GM18951 (cell line): ENCODE measurements at regions not wholly inside any gene's neighbourhood (a gene's known extent, or its start where the extent isn't known, plus 50 kb on each side); places are given as distances from the start of the nearest gene placed in this dataset.

Source experiments
- POLR2A ChIP-seq: IDR thresholded peaks from 4 replicates; pipeline ENCODE4 v1.6.1; 2011; ENCODE audit warnings: mild to moderate bottlenecking; ENCODE audit not compliant: insufficient read length, insufficient read depth; ENCODE audit errors: extremely low read depth
- in situ Hi-C: fragments of 300-500 bp; cut with MboI; formaldehyde crosslinking; loops from one replicate; pipeline ENCODE4 v1.12.0; 2022; ENCODE audit warnings: low sequenced_read_pairs, mixed read lengths, inconsistent platforms; ENCODE audit not compliant: unreplicated experiment

- in situ Hi-C loops = no loop called here
- TF ChIP-seq POLR2A = no peak
Observed at GRCh38 chr20:61054411-61054810, 197.7 kb upstream of the CDH4 start.

DNA sequence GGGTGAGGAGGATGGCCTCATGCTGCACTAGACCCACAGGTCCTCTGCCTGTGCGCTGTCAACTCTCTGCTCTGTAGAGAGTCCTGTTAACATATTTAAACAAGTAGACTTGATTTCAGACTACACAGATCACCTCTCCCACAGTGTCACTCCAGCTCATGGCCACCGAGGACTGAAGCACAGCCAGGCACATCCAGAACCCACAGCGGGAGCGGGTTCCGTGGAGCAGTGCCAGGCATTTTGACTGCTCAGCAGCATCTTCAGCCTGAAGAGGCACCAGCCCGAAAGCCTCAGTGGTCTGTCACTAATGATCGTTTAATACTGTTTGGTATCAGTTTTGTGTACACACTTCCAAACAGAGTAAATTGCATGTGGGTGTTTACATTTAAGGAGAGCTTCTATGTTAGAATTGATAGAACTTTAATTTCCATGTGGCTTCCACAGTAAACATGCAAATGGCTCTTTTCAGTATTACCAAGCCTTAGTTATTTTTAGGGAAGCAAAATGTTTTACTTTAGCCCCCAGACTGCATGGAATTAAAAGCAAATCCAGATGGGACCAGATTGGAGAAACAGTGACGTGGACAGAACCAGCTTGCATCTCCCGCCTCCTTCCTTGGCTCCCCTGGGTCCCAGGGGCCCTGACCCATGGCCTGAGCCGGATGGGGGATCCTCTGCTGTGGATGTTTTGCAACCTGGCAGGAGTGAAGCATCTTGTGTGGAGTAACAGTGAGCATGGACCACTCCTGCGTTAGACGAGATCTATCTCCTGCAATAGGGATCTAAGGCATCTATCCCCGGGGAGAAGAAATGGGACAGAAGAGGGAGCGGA lies 196.7 kb upstream of the CDH4 start:
- TF ChIP-seq POLR2A = no peak
- in situ Hi-C loops = no loop called here

GRCh38 chr20:61056116-61056515 lies 195.9 kb upstream of the CDH4 start:
- TF ChIP-seq POLR2A = no peak
- in situ Hi-C loops = no loop called here

GRCh38 chr20:61056627-61057442 lies 195.2 kb upstream of the CDH4 start:
- no peak for TF ChIP-seq POLR2A
- in situ Hi-C loops = no loop called here

GRCh38 chr20:61057443-61058121 lies 194.5 kb upstream of the CDH4 start:
- in situ Hi-C loops = no loop called here
- TF ChIP-seq POLR2A = no peak

DNA sequence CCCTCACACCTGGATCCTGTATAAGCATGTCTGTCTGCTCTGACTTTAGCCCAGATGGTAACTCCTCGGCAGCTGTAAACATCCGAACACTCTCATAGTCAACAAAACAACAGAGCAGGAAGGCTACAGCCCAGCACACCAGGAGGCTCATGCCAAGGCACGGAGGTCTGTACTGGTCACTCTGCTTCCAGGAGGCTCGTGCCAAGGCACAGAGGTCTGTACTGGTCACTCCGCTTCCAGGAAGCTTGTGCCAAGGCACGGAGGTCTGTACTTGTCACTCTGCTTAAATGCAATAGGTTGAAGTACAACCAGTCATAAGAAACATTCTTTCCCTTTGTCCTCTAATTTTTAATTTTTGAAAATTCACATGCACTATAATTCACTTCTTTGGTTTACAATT lies 190.1 kb upstream of the CDH4 start:
- in situ Hi-C loops = no loop called here
- no peak for TF ChIP-seq POLR2A

DNA sequence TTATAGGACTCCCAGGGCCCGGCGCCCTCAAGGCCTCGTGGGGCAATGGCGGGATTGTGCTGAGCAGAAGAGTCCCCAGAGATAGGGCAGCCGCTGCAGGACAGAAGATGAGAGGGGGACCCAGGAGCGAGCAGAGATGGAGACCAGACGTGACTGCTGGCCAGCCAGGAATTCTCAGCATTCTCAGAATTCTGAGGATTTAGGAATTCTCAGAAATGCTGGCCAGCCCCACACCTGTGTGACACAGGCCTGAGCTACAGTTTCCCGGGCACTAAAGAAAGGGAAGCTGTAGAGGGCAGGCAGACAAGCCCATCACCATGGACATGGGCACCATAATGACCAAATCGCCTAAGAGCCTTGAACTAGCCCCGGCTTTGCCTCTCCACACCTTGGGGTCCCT lies 186.2 kb upstream of the CDH4 start:
- in situ Hi-C loops = no loop called here
- TF ChIP-seq POLR2A = no peak

DNA sequence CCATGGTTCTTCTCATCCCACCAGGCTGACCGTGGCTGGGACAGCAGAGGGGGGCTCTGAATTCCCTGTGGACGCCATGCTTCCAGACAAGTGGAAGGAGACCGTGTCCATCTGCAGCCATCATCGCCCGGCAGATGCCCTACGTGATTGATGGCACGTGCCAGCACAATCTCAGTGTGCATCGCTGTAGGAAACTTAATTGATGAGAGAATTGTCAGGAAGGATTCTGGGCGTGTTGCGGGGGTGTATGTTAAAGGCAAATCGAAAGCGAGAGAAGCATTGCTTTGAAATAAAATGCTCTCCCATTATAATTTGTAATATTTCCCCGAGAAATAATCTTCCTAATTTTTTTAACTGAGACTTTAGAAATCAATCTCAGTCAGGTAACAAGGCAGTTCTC lies 185.5 kb upstream of the CDH4 start:
- TF ChIP-seq POLR2A = no peak
- in situ Hi-C loops = no loop called here

DNA sequence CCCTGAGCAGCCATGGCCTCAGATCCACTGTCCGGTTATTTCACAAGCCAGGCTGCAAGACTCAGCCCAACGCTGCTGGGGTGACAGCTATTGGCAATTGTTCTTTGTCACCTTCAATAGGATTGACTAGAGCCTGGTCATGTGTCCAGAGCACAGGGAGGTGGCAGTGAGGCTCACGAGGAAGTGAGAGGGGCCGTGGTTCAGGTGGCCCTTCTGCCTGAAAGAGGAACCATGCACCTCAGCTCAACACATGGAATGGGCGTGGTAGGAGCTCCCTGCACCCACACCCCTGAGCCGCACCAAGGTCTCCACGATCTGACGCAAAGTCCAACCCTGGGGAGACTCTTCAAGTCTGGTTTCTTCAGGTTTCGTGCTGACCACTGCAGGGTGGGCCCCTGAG lies 184.8 kb upstream of the CDH4 start:
- in situ Hi-C loops = no loop called here
- TF ChIP-seq POLR2A = no peak

- TF ChIP-seq POLR2A = no peak
- in situ Hi-C loops = no loop called here
Observed at GRCh38 chr20:61072398-61072797, 179.7 kb upstream of the CDH4 start.

- in situ Hi-C loops = no loop called here
Observed at GRCh38 chr20:61073376-61073775, 178.7 kb upstream of the CDH4 start.

GRCh38 chr20:61082720-61083119 lies 169.3 kb upstream of the CDH4 start:
- TF ChIP-seq POLR2A = no peak
- in situ Hi-C loops = no loop called here

More at GRCh38 chr20:61073376-61073775, 178.7 kb upstream of the CDH4 start:
- no peak for TF ChIP-seq POLR2A

DNA sequence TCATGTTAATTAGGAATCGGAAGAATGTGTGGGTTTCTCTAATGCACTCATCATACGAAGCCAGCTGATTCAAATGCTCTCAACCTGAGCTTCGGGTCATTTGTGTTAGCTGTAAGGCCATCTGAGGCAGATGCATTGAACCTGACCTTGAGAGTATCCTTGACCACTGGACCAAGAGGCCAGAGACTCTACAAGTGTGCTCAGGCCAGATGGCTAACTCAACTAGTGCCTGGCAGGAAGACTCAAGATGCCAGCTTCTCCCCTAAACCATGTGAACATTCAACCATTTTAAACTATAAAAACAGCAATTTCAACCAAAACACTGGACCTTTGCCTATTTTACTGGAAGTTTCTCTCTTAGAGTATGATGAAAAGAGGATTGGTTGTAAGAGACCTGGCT lies 168.6 kb upstream of the CDH4 start:
- TF ChIP-seq POLR2A = no peak
- in situ Hi-C loops = no loop called here
